ENCODE measurements at regions not wholly inside any gene's neighbourhood (a gene's known extent, or its start where the extent isn't known, plus 50 kb on each side); places are given as distances from the start of the nearest gene placed in this dataset.
"Not testable (repeated sequence)": the region's sequence is repeated elsewhere in the genome, so short reads cannot be mapped to it uniquely, and the experiment has no call there.

DNA sequence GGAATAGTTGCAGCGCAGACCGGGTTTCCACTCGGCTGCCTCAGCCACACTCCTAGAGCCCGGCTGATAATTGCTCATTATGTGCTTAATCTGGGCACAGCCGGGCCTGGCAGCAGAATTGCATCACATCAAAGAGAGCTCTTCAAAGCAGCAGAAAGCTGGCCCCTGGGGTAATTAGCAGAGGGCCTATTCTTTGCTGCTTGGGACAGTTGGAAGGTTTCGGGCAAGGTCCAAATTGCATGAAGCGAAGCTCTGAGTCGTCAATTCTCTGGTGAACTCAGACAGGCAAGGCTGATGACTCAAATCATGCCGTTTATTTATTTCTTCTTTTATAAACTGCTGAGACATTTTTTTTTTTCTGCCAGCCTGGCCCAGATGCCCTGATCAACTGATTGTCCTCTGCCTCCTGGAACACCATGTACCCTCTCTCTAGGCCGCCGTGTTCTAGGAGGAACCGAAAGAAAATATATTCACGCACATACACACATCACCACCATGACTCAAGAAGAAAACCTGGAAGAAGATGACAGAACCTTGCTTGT lies 242.2 kb downstream of the RAB11FIP2 start:
- H3K9me3 ChIP-seq (ENCODE audit: low read depth, low read length), result no peaks in the 10 kb centered on the region
- H3K4me3 ChIP-seq (ENCODE audit: insufficient read depth, low read length), result no peak overlapping the region
- no peak overlapping the region for H2AFZ ChIP-seq (ENCODE audit: low read length)
- no peak overlapping the region for H3K4me2 ChIP-seq (ENCODE audit: insufficient read depth, low read length)
- no peak for DNase-seq (ENCODE audit: insufficient read length, low spot score, missing footprints)
- no peaks in the 10 kb centered on the region for H3K4me1 ChIP-seq (ENCODE audit: insufficient read depth, low read length)
- TF ChIP-seq CTCF (IDR thresholded peaks at IDR 0.05; ENCODE audit: extremely low read depth, low read depth, low read length), result no peak
- no peaks in the 10 kb centered on the region for H4K20me1 ChIP-seq (ENCODE audit: insufficient read depth, low read length)
- no peaks in the 10 kb centered on the region for H3K36me3 ChIP-seq (ENCODE audit: insufficient read depth, low read length)
- no peaks in the 10 kb centered on the region for H3K27me3 ChIP-seq (ENCODE audit: insufficient read depth, low read length)
- H3K79me2 ChIP-seq (ENCODE audit: insufficient read depth, low read length), result no peaks in the 10 kb centered on the region
- H3K27ac ChIP-seq (ENCODE audit: low read depth, low read length), result no peak overlapping the region

GRCh38 chr10:117805139-117805538 lies 241.6 kb downstream of the RAB11FIP2 start:
- no peak for TF ChIP-seq CTCF (IDR thresholded peaks at IDR 0.05; ENCODE audit: extremely low read depth, low read depth, low read length)

DNA sequence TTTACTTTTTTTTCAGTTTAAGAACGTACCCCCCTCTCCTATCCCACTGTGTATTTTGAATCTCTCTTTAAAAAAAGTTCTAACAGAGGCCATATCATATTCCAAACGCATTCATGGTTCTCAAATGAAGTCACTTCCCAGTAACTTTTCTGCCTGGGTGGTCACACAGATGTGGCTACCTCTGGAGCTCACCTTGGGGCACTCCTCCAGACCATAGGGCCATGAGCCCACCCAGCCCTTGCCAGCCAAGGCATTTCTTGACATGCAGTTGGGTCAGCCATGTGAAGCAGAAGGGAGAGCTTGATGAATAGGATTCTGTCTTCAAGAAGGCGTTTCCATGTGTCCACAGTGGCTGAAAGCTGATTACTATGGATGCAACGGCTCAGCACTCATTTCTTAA lies 239.3 kb downstream of the RAB11FIP2 start:
- Histone ChIP-seq H3K4me1 (ENCODE audit: insufficient read depth, low read length) (no peaks in the 10 kb centered on the region), H3K79me2 (ENCODE audit: insufficient read depth, low read length) (no peaks in the 10 kb centered on the region), H4K20me1 (ENCODE audit: insufficient read depth, low read length) (no peaks in the 10 kb centered on the region), H3K9me3 (ENCODE audit: low read depth, low read length) (no peaks in the 10 kb centered on the region), H3K27me3 (ENCODE audit: insufficient read depth, low read length) (no peaks in the 10 kb centered on the region), H3K27ac (ENCODE audit: low read depth, low read length) (no peak overlapping the region), H2AFZ (ENCODE audit: low read length) (no peak overlapping the region), H3K36me3 (ENCODE audit: insufficient read depth, low read length) (no peaks in the 10 kb centered on the region), H3K4me2 (ENCODE audit: insufficient read depth, low read length) (no peak overlapping the region), H3K4me3 (ENCODE audit: insufficient read depth, low read length) (no peak overlapping the region)
- no peak for DNase-seq (ENCODE audit: insufficient read length, low spot score, missing footprints)
- TF ChIP-seq CTCF (IDR thresholded peaks at IDR 0.05; ENCODE audit: extremely low read depth, low read depth, low read length), result no peak

More at GRCh38 chr10:117805139-117805538, 241.6 kb downstream of the RAB11FIP2 start:
- no peak for DNase-seq (ENCODE audit: insufficient read length, low spot score, missing footprints)
- no peaks in the 10 kb centered on the region for H4K20me1 ChIP-seq (ENCODE audit: insufficient read depth, low read length)
- H3K4me2 ChIP-seq (ENCODE audit: insufficient read depth, low read length), result no peak overlapping the region
- H3K4me1 ChIP-seq (ENCODE audit: insufficient read depth, low read length), result no peaks in the 10 kb centered on the region
- H2AFZ ChIP-seq (ENCODE audit: low read length), result no peak overlapping the region
- H3K27me3 ChIP-seq (ENCODE audit: insufficient read depth, low read length), result no peaks in the 10 kb centered on the region
- H3K79me2 ChIP-seq (ENCODE audit: insufficient read depth, low read length), result no peaks in the 10 kb centered on the region
- H3K36me3 ChIP-seq (ENCODE audit: insufficient read depth, low read length), result no peaks in the 10 kb centered on the region
- H3K27ac ChIP-seq (ENCODE audit: low read depth, low read length), result no peak overlapping the region
- H3K9me3 ChIP-seq (ENCODE audit: low read depth, low read length), result no peaks in the 10 kb centered on the region
- H3K4me3 ChIP-seq (ENCODE audit: insufficient read depth, low read length), result no peak overlapping the region

- not testable (repeated sequence) for H4K20me1 ChIP-seq (ENCODE audit: insufficient read depth, low read length); DNase-seq (ENCODE audit: insufficient read length, low spot score, missing footprints); H2AFZ ChIP-seq (ENCODE audit: low read length); H3K4me1 ChIP-seq (ENCODE audit: insufficient read depth, low read length); H3K27me3 ChIP-seq (ENCODE audit: insufficient read depth, low read length); H3K9me3 ChIP-seq (ENCODE audit: low read depth, low read length); H3K27ac ChIP-seq (ENCODE audit: low read depth, low read length); H3K79me2 ChIP-seq (ENCODE audit: insufficient read depth, low read length); H3K4me3 ChIP-seq (ENCODE audit: insufficient read depth, low read length); H3K4me2 ChIP-seq (ENCODE audit: insufficient read depth, low read length); H3K36me3 ChIP-seq (ENCODE audit: insufficient read depth, low read length)
Observed at GRCh38 chr10:117815816-117816215, 230.9 kb downstream of the RAB11FIP2 start.

Data from osteoblast (primary cell).